A673 (cell line): ENCODE measurements at regions not wholly inside any gene's neighbourhood (a gene's known extent, or its start where the extent isn't known, plus 50 kb on each side); places are given as distances from the start of the nearest gene placed in this dataset.
A peak's percentile ranks its signal among the peaks of the same experiment; 100 is the strongest.

Experiments used
- BruUV-seq: library from RNA; stranded (reverse); fragments of 400-500 nt; replicated peaks from 2 replicates; lab custom pipeline; 2021; lab: Mats Ljungman, UMichigan
- CTCF ChIA-PET: fragments of 300-600 bp; sonication (Branson Sonifier 250); formaldehyde crosslinking; loops from one replicate; lab custom pipeline; 2022; ENCODE audit warnings: antibody characterized with exemption; lab: Charles Lee
- POLR2A ChIA-PET: fragments of 300-600 bp; sonication (Branson Sonifier 250); formaldehyde crosslinking; loops from one replicate; lab custom pipeline; 2022; ENCODE audit warnings: antibody characterized with exemption; ENCODE audit not compliant: low non-redundant PET; lab: Charles Lee
- DNase-seq: peaks from one replicate; pipeline ENCODE4 v3.0.0-alpha.2; 2015; ENCODE audit warnings: low spot score
- H3K27ac ChIP-seq: fragments of 200-600 bp; sonication (generic); 2 replicates; pipeline ENCODE4 v1.5.1; 2016; ENCODE audit warnings: mixed run types, low read depth, mild to moderate bottlenecking, mixed read lengths, antibody characterized with exemption, low read length; ENCODE audit not compliant: poor library complexity, severe bottlenecking
- H3K27me3 ChIP-seq: fragments of 200-600 bp; sonication (generic); replicated peaks from 2 replicates; pipeline ENCODE4 v1.6.1; 2017; ENCODE audit warnings: mixed run types, low read depth, mild to moderate bottlenecking, mixed read lengths, antibody characterized with exemption, low read length; ENCODE audit not compliant: insufficient read depth, poor library complexity
- H3K36me3 ChIP-seq: fragments of 200-600 bp; sonication (generic); 2 replicates; pipeline ENCODE4 v1.6.1; 2016; ENCODE audit warnings: mixed run types, mild to moderate bottlenecking, mixed read lengths, antibody characterized with exemption, low read length; ENCODE audit not compliant: insufficient read depth, poor library complexity, severe bottlenecking
- H3K4me1 ChIP-seq: fragments of 200-600 bp; sonication (generic); 2 replicates; pipeline ENCODE4 v1.6.1; 2017; ENCODE audit warnings: mixed run types, mild to moderate bottlenecking, mixed read lengths, antibody characterized with exemption, low read length; ENCODE audit not compliant: insufficient read depth, poor library complexity, severe bottlenecking
- H3K4me3 ChIP-seq: fragments of 200-600 bp; sonication (generic); 2 replicates; pipeline ENCODE4 v1.5.1; 2016; ENCODE audit warnings: low read depth, mixed run types, mild to moderate bottlenecking, mixed read lengths, low read length; ENCODE audit not compliant: poor library complexity, severe bottlenecking
- H3K9me3 ChIP-seq: fragments of 200-600 bp; sonication (generic); 2 replicates; pipeline ENCODE4 v1.6.1; 2016; ENCODE audit warnings: mixed run types, low read depth, mild to moderate bottlenecking, mixed read lengths, antibody characterized with exemption, low read length; ENCODE audit not compliant: poor library complexity, severe bottlenecking
- EZH2 ChIP-seq: fragments of 200-600 bp; sonication (generic); IDR thresholded peaks from 2 replicates; pipeline ENCODE4 v1.6.1; 2017; ENCODE audit warnings: borderline replicate concordance, low read depth, mild to moderate bottlenecking, mixed read lengths, antibody characterized with exemption, low read length; ENCODE audit not compliant: poor library complexity, severe bottlenecking
- intact Hi-C: fragments of 100-400 bp; cut with micrococcal nuclease; formaldehyde crosslinking; loops from one replicate; pipeline ENCODE4 v1.10.0; 2022; ENCODE audit not compliant: unreplicated experiment
- TF ChIP-seq, protein P1 (sequence below): fragments of 300-800, 200-600 bp; sonication (generic); conservative IDR thresholded peaks from 2 replicates; pipeline ENCODE4 v1.5.1; 2017; ENCODE audit warnings: low read depth, mild to moderate bottlenecking, antibody characterized with exemption, low read length, moderate library complexity, mixed read lengths

DNA sequence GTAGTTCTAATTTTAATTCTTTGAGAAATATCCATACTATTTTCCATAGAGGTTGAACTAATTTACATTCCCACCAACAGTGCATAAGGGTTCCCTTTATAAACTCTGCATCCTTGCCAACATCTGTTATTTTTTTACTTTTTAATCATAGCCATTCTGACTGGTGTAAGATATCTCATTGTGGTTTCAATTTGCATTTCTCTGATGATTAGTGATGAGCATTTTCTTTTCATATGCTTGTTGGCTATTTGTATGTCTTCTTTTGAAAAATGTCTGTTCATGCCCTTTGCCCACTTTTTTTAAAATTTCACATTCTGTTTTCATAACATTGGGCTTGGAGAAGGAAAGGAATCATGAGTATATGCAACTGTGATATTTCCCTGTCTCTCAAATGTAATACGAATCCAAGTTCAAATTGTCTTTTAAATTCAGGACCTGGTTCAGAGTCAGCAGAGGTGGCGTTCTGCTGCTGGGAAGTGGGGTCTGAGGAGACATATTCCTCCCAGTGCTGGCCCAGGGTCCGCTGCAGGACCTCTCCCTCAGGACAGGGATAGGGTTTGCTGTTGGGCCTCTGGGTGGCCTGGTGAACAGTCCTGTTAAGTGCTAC is 81.2 kb upstream of the ETV6 start:
- no peak for DNase-seq
- Histone ChIP-seq H3K27me3 (no peaks in the 10 kb centered on the region), H3K4me3 (no peak overlapping the region), H3K27ac (peak overlapping the region; percentile 35), H3K36me3 (no peaks in the 10 kb centered on the region), H3K9me3 (no peaks in the 10 kb centered on the region), H3K4me1 (no peaks in the 10 kb centered on the region)
- CTCF ChIA-PET = interaction anchor here (0.6 kb wide), 1 partner anchor 465 kb away, joined by 7 read pairs; no protein-coding TSS in a partner anchor
- intact Hi-C loops = no loop called here
- no TSS peak for BruUV-seq
- POLR2A ChIA-PET = no interaction called here
- TF ChIP-seq EZH2 = no peak
- TF ChIP-seq, protein P1, sequence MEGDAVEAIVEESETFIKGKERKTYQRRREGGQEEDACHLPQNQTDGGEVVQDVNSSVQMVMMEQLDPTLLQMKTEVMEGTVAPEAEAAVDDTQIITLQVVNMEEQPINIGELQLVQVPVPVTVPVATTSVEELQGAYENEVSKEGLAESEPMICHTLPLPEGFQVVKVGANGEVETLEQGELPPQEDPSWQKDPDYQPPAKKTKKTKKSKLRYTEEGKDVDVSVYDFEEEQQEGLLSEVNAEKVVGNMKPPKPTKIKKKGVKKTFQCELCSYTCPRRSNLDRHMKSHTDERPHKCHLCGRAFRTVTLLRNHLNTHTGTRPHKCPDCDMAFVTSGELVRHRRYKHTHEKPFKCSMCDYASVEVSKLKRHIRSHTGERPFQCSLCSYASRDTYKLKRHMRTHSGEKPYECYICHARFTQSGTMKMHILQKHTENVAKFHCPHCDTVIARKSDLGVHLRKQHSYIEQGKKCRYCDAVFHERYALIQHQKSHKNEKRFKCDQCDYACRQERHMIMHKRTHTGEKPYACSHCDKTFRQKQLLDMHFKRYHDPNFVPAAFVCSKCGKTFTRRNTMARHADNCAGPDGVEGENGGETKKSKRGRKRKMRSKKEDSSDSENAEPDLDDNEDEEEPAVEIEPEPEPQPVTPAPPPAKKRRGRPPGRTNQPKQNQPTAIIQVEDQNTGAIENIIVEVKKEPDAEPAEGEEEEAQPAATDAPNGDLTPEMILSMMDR = no peak

DNA sequence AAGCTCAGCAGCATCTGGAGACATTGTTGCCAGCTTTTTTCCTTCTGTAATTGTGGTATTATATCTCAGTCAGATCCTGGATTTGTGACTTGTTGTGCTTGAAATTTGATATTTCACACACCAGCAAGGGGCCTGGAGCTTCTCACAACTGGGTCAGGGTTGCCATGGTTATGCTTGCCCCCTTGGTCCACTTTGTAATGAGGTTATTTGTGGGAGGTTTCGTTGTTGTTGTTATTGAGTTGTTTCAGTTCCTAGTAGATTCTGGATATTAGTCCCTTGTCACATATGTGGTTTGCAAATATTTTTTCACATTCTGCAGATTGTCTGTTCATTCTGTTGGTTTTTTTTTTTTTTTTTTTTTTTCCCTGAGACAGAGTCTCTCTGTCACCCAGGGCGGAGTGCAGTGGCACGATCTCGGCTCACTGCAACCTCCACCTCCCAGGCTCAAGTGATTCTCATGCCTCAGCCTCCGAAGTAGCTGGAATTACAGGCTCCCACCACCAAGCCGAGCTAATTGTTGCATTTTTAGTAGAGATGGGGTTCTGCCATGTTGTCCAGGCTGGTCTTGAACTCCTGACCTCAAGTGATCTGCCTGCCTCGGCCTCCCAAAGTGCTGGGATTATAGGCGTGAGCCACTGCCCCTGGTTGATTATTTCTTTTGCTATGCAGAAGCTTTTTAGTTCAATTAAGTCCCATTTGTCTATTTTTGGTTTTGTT is 80.6 kb upstream of the ETV6 start:
- H3K4me3 ChIP-seq = no peak overlapping the region
- no peaks in the 10 kb centered on the region for H3K36me3 ChIP-seq
- ChIA-PET POLR2A (no interaction called here), CTCF (interaction anchor here (0.6 kb wide), 1 partner anchor 464 kb away, joined by 7 read pairs; no protein-coding TSS in a partner anchor)
- intact Hi-C loops = no loop called here
- peak overlapping the region; percentile 35 for H3K27ac ChIP-seq
- no peaks in the 10 kb centered on the region for H3K4me1 ChIP-seq
- BruUV-seq = no TSS peak
- no peaks in the 10 kb centered on the region for H3K27me3 ChIP-seq
- H3K9me3 ChIP-seq = peaks cover 3% of the 10 kb centered on the region
- DNase-seq = no peak
- TF ChIP-seq, protein P1 = no peak
- no peak for TF ChIP-seq EZH2

GRCh38 chr12:11569716-11570115 is 79.8 kb upstream of the ETV6 start:
- no peak for DNase-seq
- BruUV-seq = no TSS peak
- ChIA-PET CTCF (no interaction called here), POLR2A (interaction anchor here (0.6 kb wide), 1 partner anchor 20 kb away, joined by 3 read pairs; no protein-coding TSS in a partner anchor)
- H3K36me3 ChIP-seq = no peaks in the 10 kb centered on the region
- H3K4me3 ChIP-seq = no peak overlapping the region
- H3K9me3 ChIP-seq = peaks cover 10% of the 10 kb centered on the region
- intact Hi-C loops = no loop called here
- no peaks in the 10 kb centered on the region for H3K27me3 ChIP-seq
- TF ChIP-seq EZH2 = no peak
- TF ChIP-seq, protein P1 = no peak
- no peak overlapping the region for H3K27ac ChIP-seq
- H3K4me1 ChIP-seq = no peaks in the 10 kb centered on the region
